ENCODE measurements at regions not wholly inside any gene's neighbourhood (a gene's known extent, or its start where the extent isn't known, plus 50 kb on each side); places are given as distances from the start of the nearest gene placed in this dataset.
"Not testable (repeated sequence)": the region's sequence is repeated elsewhere in the genome, so short reads cannot be mapped to it uniquely, and the experiment has no call there.

GRCh38 chr6:88417361-88417760 lies 251.2 kb upstream of the CNR1 start:
- not testable (repeated sequence) for H3K9me3 ChIP-seq (ENCODE audit: insufficient read depth, low read length); H3F3A ChIP-seq (ENCODE audit: insufficient read depth); H3K79me2 ChIP-seq (ENCODE audit: insufficient read depth, low read length); H3K27ac ChIP-seq (ENCODE audit: low read depth, low read length); H3K9ac ChIP-seq (ENCODE audit: low read length); H2AFZ ChIP-seq (ENCODE audit: low read depth, low read length, severe bottlenecking); H3K4me3 ChIP-seq (ENCODE audit: insufficient read depth, low read length, poor library complexity, severe bottlenecking); H3K9me2 ChIP-seq (replicated peaks; ENCODE audit: insufficient read depth, low read length); H3K27me3 ChIP-seq (ENCODE audit: low read length); H3K4me2 ChIP-seq (ENCODE audit: low read depth, low read length, poor library complexity, severe bottlenecking); H4K20me1 ChIP-seq (ENCODE audit: low read depth, low read length); H3K36me3 ChIP-seq (ENCODE audit: low read length)

- no peak overlapping the region for H3K9ac ChIP-seq (ENCODE audit: low read length)
- no peak for TF ChIP-seq CTCF (IDR thresholded peaks at IDR 0.05; ENCODE audit: insufficient read depth, low read length, poor library complexity, severe bottlenecking)
- no peak for TF ChIP-seq EZH2phosphoT487 (conservative IDR thresholded peaks at IDR 0.05; ENCODE audit: low read length)
Measured at GRCh38 chr6:88413459-88413858, 247.3 kb upstream of the CNR1 start.

GRCh38 chr6:88408355-88408754 lies 242.2 kb upstream of the CNR1 start:
- H3K36me3 ChIP-seq (ENCODE audit: low read length); H2AFZ ChIP-seq (ENCODE audit: low read depth, low read length, severe bottlenecking); H3K27me3 ChIP-seq (ENCODE audit: low read length); H3K79me2 ChIP-seq (ENCODE audit: insufficient read depth, low read length); H3K9me2 ChIP-seq (replicated peaks; ENCODE audit: insufficient read depth, low read length); H3K4me3 ChIP-seq (ENCODE audit: insufficient read depth, low read length, poor library complexity, severe bottlenecking); H3F3A ChIP-seq (ENCODE audit: insufficient read depth); H3K4me2 ChIP-seq (ENCODE audit: low read depth, low read length, poor library complexity, severe bottlenecking); H3K9me3 ChIP-seq (ENCODE audit: insufficient read depth, low read length); H3K9ac ChIP-seq (ENCODE audit: low read length); H4K20me1 ChIP-seq (ENCODE audit: low read depth, low read length); H3K27ac ChIP-seq (ENCODE audit: low read depth, low read length): not testable (repeated sequence)

More at GRCh38 chr6:88413459-88413858, 247.3 kb upstream of the CNR1 start:
- Histone ChIP-seq H2AFZ (ENCODE audit: low read depth, low read length, severe bottlenecking) (no peak overlapping the region), H3K9me2 (replicated peaks; ENCODE audit: insufficient read depth, low read length) (no peaks in the 10 kb centered on the region), H3K9me3 (ENCODE audit: insufficient read depth, low read length) (no peaks in the 10 kb centered on the region), H3K4me3 (ENCODE audit: insufficient read depth, low read length, poor library complexity, severe bottlenecking) (no peak overlapping the region), H3K27me3 (ENCODE audit: low read length) (no peaks in the 10 kb centered on the region), H3K36me3 (ENCODE audit: low read length) (no peaks in the 10 kb centered on the region), H3K79me2 (ENCODE audit: insufficient read depth, low read length) (no peaks in the 10 kb centered on the region), H4K20me1 (ENCODE audit: low read depth, low read length) (no peaks in the 10 kb centered on the region), H3K27ac (ENCODE audit: low read depth, low read length) (no peak overlapping the region), H3K4me2 (ENCODE audit: low read depth, low read length, poor library complexity, severe bottlenecking) (no peak overlapping the region), H3F3A (ENCODE audit: insufficient read depth) (no peaks in the 10 kb centered on the region)

GRCh38 chr6:88406674-88407073 lies 240.5 kb upstream of the CNR1 start:
- H3K9me2 ChIP-seq (replicated peaks; ENCODE audit: insufficient read depth, low read length); H3K79me2 ChIP-seq (ENCODE audit: insufficient read depth, low read length); H3K4me2 ChIP-seq (ENCODE audit: low read depth, low read length, poor library complexity, severe bottlenecking); H3F3A ChIP-seq (ENCODE audit: insufficient read depth); H3K27ac ChIP-seq (ENCODE audit: low read depth, low read length); H4K20me1 ChIP-seq (ENCODE audit: low read depth, low read length); H3K9me3 ChIP-seq (ENCODE audit: insufficient read depth, low read length); H3K9ac ChIP-seq (ENCODE audit: low read length); H2AFZ ChIP-seq (ENCODE audit: low read depth, low read length, severe bottlenecking); H3K36me3 ChIP-seq (ENCODE audit: low read length); H3K4me3 ChIP-seq (ENCODE audit: insufficient read depth, low read length, poor library complexity, severe bottlenecking); H3K27me3 ChIP-seq (ENCODE audit: low read length): not testable (repeated sequence)

- Histone ChIP-seq H3K9ac (ENCODE audit: low read length) (no peak overlapping the region), H3K79me2 (ENCODE audit: insufficient read depth, low read length) (no peaks in the 10 kb centered on the region), H3K4me2 (ENCODE audit: low read depth, low read length, poor library complexity, severe bottlenecking) (no peak overlapping the region), H3K4me3 (ENCODE audit: insufficient read depth, low read length, poor library complexity, severe bottlenecking) (no peak overlapping the region), H3K27me3 (ENCODE audit: low read length) (no peaks in the 10 kb centered on the region), H3K27ac (ENCODE audit: low read depth, low read length) (no peak overlapping the region), H4K20me1 (ENCODE audit: low read depth, low read length) (no peaks in the 10 kb centered on the region), H3F3A (ENCODE audit: insufficient read depth) (no peaks in the 10 kb centered on the region), H3K36me3 (ENCODE audit: low read length) (no peaks in the 10 kb centered on the region), H3K9me3 (ENCODE audit: insufficient read depth, low read length) (no peaks in the 10 kb centered on the region), H3K9me2 (replicated peaks; ENCODE audit: insufficient read depth, low read length) (no peaks in the 10 kb centered on the region), H2AFZ (ENCODE audit: low read depth, low read length, severe bottlenecking) (no peak overlapping the region)
- TF ChIP-seq CTCF (IDR thresholded peaks at IDR 0.05; ENCODE audit: insufficient read depth, low read length, poor library complexity, severe bottlenecking) (no peak), EZH2phosphoT487 (conservative IDR thresholded peaks at IDR 0.05; ENCODE audit: low read length) (no peak)
Measured at GRCh38 chr6:88403486-88403885, 237.3 kb upstream of the CNR1 start.
